T47D (cell line): ENCODE measurements at regions not wholly inside any gene's neighbourhood (a gene's known extent, or its start where the extent isn't known, plus 50 kb on each side); places are given as distances from the start of the nearest gene placed in this dataset.

ENCODE experiments used
- DNase-seq, 2 experiments: peaks; one replicate each; pipeline versions ENCODE4 v3.0.0 to v3.0.0-alpha.2; 2011 to 2012; ENCODE audit warnings: low read depth in 1 of 2, low spot score in 1 of 2
- JUND ChIP-seq: IDR thresholded peaks from 2 replicates; pipeline ENCODE4 v1.6.1; 2012; ENCODE audit warnings: low read depth
- in situ Hi-C: cut with HindIII; loops from 2 replicates; pipeline ENCODE4 v1.10.0; 2016; ENCODE audit warnings: low sequenced_read_pairs, low pct_unique_long_range_greater_than_20kb

DNA sequence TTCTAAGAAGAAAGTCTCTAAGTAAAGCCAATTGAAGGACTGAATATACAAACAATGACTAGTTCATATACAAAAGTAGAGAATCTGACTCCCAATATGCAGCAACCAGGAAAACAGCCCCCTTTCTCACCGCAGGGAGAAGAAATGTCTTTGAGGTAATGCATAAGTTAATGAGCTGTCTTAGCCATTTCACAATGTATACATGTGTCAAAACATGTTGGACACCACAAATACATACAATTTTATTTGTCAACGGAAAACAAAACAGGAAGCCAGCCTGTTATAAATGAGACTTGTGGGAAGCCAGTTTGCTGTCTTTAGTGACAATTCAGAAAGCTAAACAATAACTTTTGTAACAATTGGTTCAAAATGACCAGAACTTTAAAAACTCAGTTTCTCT, 389.2 kb downstream of the CBLN2 start:
- in situ Hi-C loops: no loop called here
- no peak for TF ChIP-seq JUND
- no peak for DNase-seq

DNA sequence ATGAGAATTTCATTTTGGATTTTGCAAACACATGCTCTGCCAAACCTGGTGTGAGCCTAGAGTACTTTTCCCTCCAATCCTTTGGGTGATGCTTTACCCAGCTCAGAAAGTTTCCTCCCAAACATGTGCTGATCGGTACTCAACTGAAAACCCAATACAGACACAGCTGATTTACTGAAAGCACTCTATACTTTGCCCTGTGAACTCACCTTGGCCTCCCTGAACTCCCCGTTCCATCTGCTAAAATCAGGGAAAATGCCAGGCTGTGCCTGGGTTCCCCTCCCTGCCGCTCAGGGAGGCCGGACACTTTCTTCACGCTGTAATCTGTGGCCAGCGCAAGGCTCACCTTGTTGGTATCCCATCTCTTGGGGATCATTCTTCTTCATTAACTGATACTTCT, 391.2 kb downstream of the CBLN2 start:
- in situ Hi-C loops: no loop called here
- no peak for DNase-seq
- no peak for TF ChIP-seq JUND

DNA sequence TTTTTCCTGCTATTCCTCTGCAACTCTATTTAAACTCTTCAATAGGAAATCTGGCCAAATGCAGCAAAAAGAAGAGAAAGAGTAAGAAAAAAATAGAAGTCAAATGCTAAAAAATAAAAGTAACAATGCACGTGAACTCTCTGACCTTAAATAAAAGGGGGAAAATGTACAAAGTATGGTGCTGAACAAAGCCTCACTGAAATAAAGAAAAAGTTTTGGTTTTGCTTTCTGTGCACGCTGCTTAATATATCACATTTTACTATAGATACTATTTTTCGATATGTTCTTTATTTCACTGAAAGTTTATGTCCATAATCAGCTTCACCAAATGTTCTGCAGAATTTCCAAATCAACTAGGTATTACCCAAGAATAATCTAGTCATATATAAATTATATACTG, 396.3 kb downstream of the CBLN2 start:
- TF ChIP-seq JUND: no peak
- DNase-seq: no peak
- in situ Hi-C loops: no loop called here

- in situ Hi-C loops: no loop called here
- DNase-seq: no peak
- TF ChIP-seq JUND: no peak
Observed at GRCh38 chr18:72140007-72140406, 404.1 kb downstream of the CBLN2 start.

DNA sequence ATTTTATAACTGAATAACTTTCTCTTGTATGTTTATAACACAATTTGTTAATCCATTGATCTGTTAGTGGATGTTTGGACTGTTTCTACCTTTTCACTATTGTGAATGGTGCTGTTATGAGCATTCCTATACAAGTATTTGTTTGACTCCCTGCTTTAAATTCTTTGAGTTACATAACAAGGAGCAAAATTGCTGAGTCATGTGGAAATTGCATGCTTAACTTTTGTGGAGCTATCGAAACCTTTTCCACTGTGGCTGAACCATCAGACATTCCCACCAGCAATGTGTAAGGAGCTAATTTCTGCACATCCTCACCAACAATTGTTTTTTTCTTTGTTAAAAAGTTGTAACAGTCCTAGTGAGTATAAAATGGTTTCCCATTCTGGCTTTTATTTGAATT, 415.5 kb downstream of the CBLN2 start:
- peak; percentile 1 to 40 for DNase-seq
- in situ Hi-C loops: no loop called here
- TF ChIP-seq JUND: no peak

DNA sequence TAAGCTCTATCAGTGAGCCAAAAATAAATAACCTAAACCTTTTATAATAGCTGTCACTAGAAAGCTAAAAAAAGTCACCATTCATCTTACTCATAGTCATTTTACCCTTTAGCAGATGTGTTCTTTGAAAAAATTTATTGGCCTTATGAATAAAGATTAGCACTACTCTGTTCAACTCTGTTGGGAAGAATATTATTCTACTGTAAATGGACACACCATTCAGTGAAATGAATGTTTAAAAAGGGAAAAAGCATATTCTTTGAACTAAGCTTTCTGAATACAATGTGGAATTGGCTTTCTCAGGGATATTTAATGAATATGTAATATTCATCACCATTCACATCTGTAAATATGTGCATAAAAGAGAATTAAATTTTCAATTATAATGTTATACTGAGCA, 422.0 kb downstream of the CBLN2 start:
- TF ChIP-seq JUND: no peak
- in situ Hi-C loops: no loop called here
- DNase-seq: no peak

DNA sequence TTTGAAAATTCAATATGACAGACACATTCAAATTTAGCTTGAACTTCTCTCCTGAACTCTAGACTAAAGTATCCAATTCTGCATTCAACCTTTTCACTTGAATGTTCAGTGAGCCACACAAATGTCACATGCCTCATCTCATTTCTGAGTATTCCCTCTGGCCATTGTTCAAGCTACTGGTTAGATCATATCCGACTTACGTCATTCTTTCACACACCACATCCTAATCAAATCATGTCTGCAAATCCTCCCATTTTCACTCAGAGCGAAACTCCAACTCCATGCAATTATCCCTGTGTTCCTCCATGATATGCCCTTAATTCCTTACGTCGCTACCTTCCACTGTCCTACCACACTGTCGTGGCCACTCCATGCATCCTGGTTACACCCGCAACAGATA, 425.1 kb downstream of the CBLN2 start:
- DNase-seq: no peak
- in situ Hi-C loops: no loop called here
- TF ChIP-seq JUND: no peak

DNA sequence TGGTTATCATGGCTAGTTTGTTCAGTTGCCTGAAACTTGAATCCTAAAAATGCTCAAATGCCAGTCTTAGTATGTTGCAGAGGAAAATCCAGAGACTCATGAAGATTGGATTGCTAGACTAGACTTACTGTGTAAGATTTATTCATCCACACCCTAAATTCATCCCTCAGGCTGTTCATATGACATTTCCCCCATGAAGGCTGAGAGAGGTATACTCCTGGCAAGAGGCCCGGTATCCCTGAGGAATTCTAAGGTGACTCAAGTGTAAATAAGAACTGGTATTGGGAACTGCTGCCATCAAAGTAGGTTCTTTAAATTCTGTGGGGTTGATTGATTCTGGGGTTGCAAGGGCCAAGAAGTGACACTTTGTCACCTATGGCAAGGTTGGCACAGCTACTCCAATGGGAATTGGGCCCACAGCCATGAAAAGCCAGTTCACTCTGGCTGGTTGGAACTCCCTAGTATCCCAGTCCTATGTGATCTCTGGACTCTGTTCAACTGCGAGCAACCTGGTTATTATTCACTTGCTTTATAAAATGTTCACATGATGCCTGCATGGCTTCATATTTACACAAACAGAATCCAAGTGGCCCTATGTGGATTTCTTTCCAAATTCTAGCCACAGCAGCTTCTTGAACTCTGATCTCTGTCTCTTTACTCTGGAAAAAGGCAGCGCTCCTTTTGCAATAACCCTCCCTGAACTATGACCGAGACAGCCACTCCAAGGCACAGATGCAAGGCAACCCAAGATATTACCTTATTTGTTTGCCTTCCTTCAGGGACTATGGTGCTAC, 429.1 kb downstream of the CBLN2 start:
- TF ChIP-seq JUND: no peak
- in situ Hi-C loops: no loop called here
- peak in 1 of 2 experiments; percentile 43 for DNase-seq

GRCh38 chr18:72107647-72108383, 436.3 kb downstream of the CBLN2 start:
- DNase-seq: peak in 1 of 2 experiments; percentile 75

GRCh38 chr18:72104851-72105250, 439.3 kb downstream of the CBLN2 start:
- DNase-seq: no peak
- in situ Hi-C loops: no loop called here
- no peak for TF ChIP-seq JUND

More at GRCh38 chr18:72107647-72108383, 436.3 kb downstream of the CBLN2 start:
- in situ Hi-C loops: no loop called here
- no peak for TF ChIP-seq JUND

DNA sequence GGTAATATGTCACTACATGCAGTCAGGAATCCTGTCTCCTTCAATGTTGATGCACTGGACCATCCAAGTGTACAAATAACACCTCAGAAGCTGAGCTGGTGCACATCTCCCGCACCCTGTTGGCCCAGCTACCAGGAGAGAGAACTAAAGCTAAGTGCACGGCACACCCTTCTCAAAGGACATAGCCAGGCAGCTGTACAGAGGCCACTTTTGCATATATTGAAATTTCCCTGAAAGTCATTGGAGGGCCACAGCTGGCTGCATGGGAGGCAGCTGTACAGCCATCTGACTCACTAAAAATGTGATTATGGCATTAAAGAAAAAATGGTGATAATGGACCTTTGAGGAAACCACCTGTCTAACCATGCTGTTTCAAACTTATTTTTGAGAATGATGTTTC, 441.7 kb downstream of the CBLN2 start:
- DNase-seq: no peak
- TF ChIP-seq JUND: no peak
- in situ Hi-C loops: no loop called here

GRCh38 chr18:72100465-72101004, 443.6 kb downstream of the CBLN2 start:
- DNase-seq: no peak
- TF ChIP-seq JUND: no peak
- in situ Hi-C loops: no loop called here

DNA sequence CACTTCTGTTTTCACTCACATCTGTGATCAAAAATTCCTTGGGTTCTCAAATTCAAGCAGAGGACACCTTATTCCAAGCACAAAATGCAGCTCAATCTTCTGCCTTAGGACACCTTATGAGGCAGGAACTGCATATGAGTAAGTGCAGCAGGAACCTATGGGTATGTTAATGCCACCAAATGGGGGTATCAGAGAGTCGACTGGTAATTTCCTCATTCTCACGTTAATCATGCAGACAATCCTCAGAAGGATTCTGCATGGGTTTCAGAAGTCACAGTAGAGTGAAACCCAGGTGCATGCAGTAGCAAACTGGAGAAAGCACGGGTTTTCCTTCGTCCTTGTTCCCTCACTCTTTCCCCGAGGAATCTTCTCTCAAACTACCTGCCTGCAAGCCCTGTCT, 452.8 kb downstream of the CBLN2 start:
- no peak for TF ChIP-seq JUND
- in situ Hi-C loops: no loop called here
- no peak for DNase-seq
